ENCODE measurements at regions not wholly inside any gene's neighbourhood (a gene's known extent, or its start where the extent isn't known, plus 50 kb on each side); places are given as distances from the start of the nearest gene placed in this dataset.

GRCh38 chr12:24705216-24705615 is 243.7 kb downstream of the BCAT1 start:
- no peak for TF ChIP-seq CTCF (IDR thresholded peaks at IDR 0.05; ENCODE audit: insufficient read depth, low read length)
- DNase-seq (ENCODE audit: low read depth) = peak; percentile 12
- no peak overlapping the region for H3K4me3 ChIP-seq (ENCODE audit: low read depth, low read length)

DNA sequence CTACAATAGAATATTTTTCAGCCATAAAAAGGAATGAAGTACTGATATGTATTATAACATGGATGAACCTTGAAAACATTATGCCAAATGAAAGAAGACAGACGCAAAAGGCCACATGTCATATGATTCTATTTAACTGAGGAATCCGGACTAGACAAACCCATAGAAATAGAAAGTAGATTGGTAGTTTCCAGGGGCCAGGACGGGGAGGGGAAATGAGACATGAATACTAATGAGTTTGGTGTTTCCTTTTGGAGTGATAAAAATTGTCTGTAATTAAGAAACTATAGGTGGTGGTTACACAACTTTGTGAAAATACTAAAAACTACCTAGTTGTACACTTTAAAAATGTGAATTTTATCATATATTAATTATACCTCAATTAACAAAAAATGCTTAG is 247.6 kb downstream of the BCAT1 start:
- no peak for DNase-seq (ENCODE audit: low read depth)
- no peak overlapping the region for H3K4me3 ChIP-seq (ENCODE audit: low read depth, low read length)
- TF ChIP-seq CTCF (IDR thresholded peaks at IDR 0.05; ENCODE audit: insufficient read depth, low read length) = no peak

- no peak for DNase-seq (ENCODE audit: low read depth)
- no peak overlapping the region for H3K4me3 ChIP-seq (ENCODE audit: low read depth, low read length)
- no peak for TF ChIP-seq CTCF (IDR thresholded peaks at IDR 0.05; ENCODE audit: insufficient read depth, low read length)
Measured at GRCh38 chr12:24698972-24699371, 249.9 kb downstream of the BCAT1 start.

GRCh38 chr12:24697769-24698168 is 251.1 kb downstream of the BCAT1 start:
- no peak overlapping the region for H3K4me3 ChIP-seq (ENCODE audit: low read depth, low read length)
- no peak for TF ChIP-seq CTCF (IDR thresholded peaks at IDR 0.05; ENCODE audit: insufficient read depth, low read length)
- no peak for DNase-seq (ENCODE audit: low read depth)

GRCh38 chr12:24697295-24697694 is 251.6 kb downstream of the BCAT1 start:
- DNase-seq (ENCODE audit: low read depth) = no peak
- no peak overlapping the region for H3K4me3 ChIP-seq (ENCODE audit: low read depth, low read length)
- TF ChIP-seq CTCF (IDR thresholded peaks at IDR 0.05; ENCODE audit: insufficient read depth, low read length) = no peak

- no peak overlapping the region for H3K4me3 ChIP-seq (ENCODE audit: low read depth, low read length)
- DNase-seq (ENCODE audit: low read depth) = no peak
- TF ChIP-seq CTCF (IDR thresholded peaks at IDR 0.05; ENCODE audit: insufficient read depth, low read length) = no peak
Measured at GRCh38 chr12:24696800-24697199, 252.1 kb downstream of the BCAT1 start.

DNA sequence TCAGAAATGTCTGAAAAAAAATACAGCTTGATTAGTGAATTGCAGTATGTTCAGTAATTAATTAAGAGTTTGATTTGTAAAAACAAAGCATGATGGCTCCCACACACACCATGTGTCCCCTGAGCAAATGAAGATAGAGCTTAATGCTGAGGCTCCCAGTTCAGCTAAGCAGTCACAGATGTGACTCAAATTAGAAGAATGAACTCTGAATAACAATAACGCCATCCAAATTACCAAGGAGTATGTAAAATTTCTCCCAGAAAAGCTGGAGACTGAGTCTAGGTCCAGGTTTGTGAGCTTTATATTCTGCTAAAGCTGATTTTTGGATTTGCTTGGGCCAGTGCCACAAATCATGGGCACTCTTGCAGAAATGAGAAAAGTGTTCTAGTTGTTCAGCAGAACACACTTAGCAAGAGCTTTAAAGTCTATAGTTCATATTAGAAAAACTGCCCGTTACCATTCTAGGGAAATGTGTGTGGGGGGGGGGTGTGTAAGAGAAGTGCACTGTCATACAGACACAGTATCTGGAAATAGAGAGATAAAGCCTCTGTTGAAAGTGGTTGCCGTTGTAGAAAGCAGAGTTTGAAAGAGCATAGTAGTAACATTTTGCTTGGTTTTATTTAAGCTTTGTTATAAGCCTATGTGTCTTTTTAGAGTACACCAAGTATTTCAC is 253.1 kb downstream of the BCAT1 start:
- TF ChIP-seq CTCF (IDR thresholded peaks at IDR 0.05; ENCODE audit: insufficient read depth, low read length) = no peak
- H3K4me3 ChIP-seq (ENCODE audit: low read depth, low read length) = no peak overlapping the region
- DNase-seq (ENCODE audit: low read depth) = peak; percentile 33

All from fibroblast of the aortic adventitia (primary cell).